ENCODE measurements at regions not wholly inside any gene's neighbourhood (a gene's known extent, or its start where the extent isn't known, plus 50 kb on each side); places are given as distances from the start of the nearest gene placed in this dataset.

DNA sequence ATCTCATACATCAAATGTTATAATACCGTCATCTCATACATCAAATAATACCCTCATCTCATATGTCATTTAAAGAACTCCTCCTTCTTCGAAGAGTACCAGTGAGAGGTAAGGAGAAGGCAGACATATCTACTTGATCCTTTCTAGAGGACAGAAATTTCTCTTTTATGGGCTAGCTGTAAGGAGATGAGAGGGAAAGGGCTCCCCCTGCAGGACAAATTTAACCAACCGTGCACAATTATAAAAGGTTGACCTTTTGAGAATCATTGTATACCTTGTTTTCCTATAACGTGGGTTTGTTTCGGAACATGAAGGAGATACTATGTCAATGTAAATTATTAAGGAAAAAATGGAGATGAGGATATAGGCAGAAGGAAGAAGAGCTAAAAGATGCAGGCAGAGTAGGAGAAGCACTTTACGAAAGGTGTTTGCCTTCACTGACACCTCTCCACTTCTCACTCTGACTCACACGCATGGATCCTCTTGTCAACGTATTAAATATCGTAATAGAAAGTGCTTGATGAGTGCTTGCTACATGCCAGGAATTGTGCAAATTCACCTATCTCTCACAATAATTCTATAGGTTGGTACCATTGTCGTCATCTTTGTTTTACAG is 465.9 kb upstream of the ERCC4 start:
- Histone ChIP-seq H4K5ac (ENCODE audit: insufficient read length, low read depth, low read length) (no peak overlapping the region), H3T11ph (ENCODE audit: low read length) (no peak overlapping the region), H3K14ac (ENCODE audit: insufficient read depth, low read length) (no peak overlapping the region), H4K8ac (replicated peaks; ENCODE audit: insufficient read length, low read depth, low read length) (no peak overlapping the region), H2BK12ac (ENCODE audit: insufficient read length, low read depth, low read length) (no peak overlapping the region), H4K91ac (ENCODE audit: insufficient read length, low read depth, low read length) (no peak overlapping the region), H3K79me2 (ENCODE audit: insufficient read depth, low read length) (no peaks in the 10 kb centered on the region), H3K56ac (ENCODE audit: insufficient read length, low read depth, low read length) (no peak overlapping the region), H3K23ac (ENCODE audit: insufficient read length, low read depth, low read length) (no peak overlapping the region), H2BK120ac (ENCODE audit: low read depth, low read length, poor library complexity, severe bottlenecking) (no peak overlapping the region), H4K20me1 (ENCODE audit: control insufficient read depth, insufficient read depth, insufficient read length) (no peaks in the 10 kb centered on the region), H2BK20ac (ENCODE audit: low read depth, low read length, poor library complexity, severe bottlenecking) (no peak overlapping the region), H2AK5ac (ENCODE audit: insufficient read length, low read length) (no peak overlapping the region), H3K23me2 (ENCODE audit: insufficient read length, low read depth, low read length, poor library complexity, severe bottlenecking) (no peaks in the 10 kb centered on the region), H3K27me3 (ENCODE audit: insufficient read depth, low read length) (no peaks in the 10 kb centered on the region), H2AFZ (ENCODE audit: low read length) (no peak overlapping the region), H2BK5ac (ENCODE audit: insufficient read length, low read length) (no peak overlapping the region), H3K4me2 (ENCODE audit: insufficient read depth, insufficient read length, low read length) (no peak overlapping the region), H2BK15ac (ENCODE audit: low read depth, low read length) (no peak overlapping the region), H3K9me3 (ENCODE audit: control insufficient read depth, low read depth, low read length) (no peaks in the 10 kb centered on the region), H3K79me1 (ENCODE audit: insufficient read depth, low read depth, low read length, poor library complexity, severe bottlenecking) (no peaks in the 10 kb centered on the region), H3K4ac (ENCODE audit: low read depth, low read length) (no peak overlapping the region), H3K27ac (ENCODE audit: insufficient read length, low read depth, low read length) (no peak overlapping the region), H3K18ac (ENCODE audit: insufficient read length, low read depth, low read length) (no peak overlapping the region), H3K9ac (ENCODE audit: extremely low read depth, insufficient read length, low read length) (no peak overlapping the region), H3K4me1 (ENCODE audit: insufficient read depth, low read length) (no peaks in the 10 kb centered on the region)
- TF ChIP-seq, protein P1, sequence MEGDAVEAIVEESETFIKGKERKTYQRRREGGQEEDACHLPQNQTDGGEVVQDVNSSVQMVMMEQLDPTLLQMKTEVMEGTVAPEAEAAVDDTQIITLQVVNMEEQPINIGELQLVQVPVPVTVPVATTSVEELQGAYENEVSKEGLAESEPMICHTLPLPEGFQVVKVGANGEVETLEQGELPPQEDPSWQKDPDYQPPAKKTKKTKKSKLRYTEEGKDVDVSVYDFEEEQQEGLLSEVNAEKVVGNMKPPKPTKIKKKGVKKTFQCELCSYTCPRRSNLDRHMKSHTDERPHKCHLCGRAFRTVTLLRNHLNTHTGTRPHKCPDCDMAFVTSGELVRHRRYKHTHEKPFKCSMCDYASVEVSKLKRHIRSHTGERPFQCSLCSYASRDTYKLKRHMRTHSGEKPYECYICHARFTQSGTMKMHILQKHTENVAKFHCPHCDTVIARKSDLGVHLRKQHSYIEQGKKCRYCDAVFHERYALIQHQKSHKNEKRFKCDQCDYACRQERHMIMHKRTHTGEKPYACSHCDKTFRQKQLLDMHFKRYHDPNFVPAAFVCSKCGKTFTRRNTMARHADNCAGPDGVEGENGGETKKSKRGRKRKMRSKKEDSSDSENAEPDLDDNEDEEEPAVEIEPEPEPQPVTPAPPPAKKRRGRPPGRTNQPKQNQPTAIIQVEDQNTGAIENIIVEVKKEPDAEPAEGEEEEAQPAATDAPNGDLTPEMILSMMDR (conservative IDR thresholded peaks at IDR 0.05) = peak; percentile 92
- H3K4me1 Mint-ChIP-seq = peaks cover 14 to 28% of the 10 kb centered on the region in 2 experiments
- no peak overlapping the region for H3K4me3 Mint-ChIP-seq
- H3K27ac Mint-ChIP-seq = no peak overlapping the region
- WGBS (ENCODE audit: extremely low coverage, insufficient read length, low lambda C conversion rate) = 100% methylated on average over 1 of the region's 10 CpGs
- no peaks in the 10 kb centered on the region; a peak in 1 of 7 replicates for H3K36me3 Mint-ChIP-seq (ENCODE audit: insufficient read depth in 1 of 3, low read depth in 3 of 3)
- DNase-seq = no peak
- H3K27me3 Mint-ChIP-seq (ENCODE audit: low read depth) = no peaks in the 10 kb centered on the region
- H3K9me3 Mint-ChIP-seq = no peaks in the 10 kb centered on the region
